ENCODE measurements at regions not wholly inside any gene's neighbourhood (a gene's known extent, or its start where the extent isn't known, plus 50 kb on each side); places are given as distances from the start of the nearest gene placed in this dataset.

- CTCF ChIA-PET: no interaction called here
Observed at GRCh38 chr6:148103436-148103835, 239.2 kb upstream of the SASH1 start.

GRCh38 chr6:148104131-148104530, 238.5 kb upstream of the SASH1 start:
- ChIA-PET POLR2A (no interaction called here), CTCF (no interaction called here)
- no peaks in the 10 kb centered on the region for H3K36me3 Mint-ChIP-seq
- H3K27me3 ChIP-seq (ENCODE audit: insufficient read depth, low read length, poor library complexity, severe bottlenecking): no peaks in the 10 kb centered on the region
- H3K4me1 ChIP-seq (ENCODE audit: insufficient read depth, low read length): no peaks in the 10 kb centered on the region
- peaks cover 0 to 3% of the 10 kb centered on the region in 2 donors for H3K27me3 Mint-ChIP-seq
- no peak overlapping the region for H3K4me3 Mint-ChIP-seq
- H3K27ac Mint-ChIP-seq: no peak overlapping the region
- no peak overlapping the region for H3K27ac ChIP-seq (ENCODE audit: low read depth, low read length)
- no peaks in the 10 kb centered on the region for H3K4me1 Mint-ChIP-seq
- no peaks in the 10 kb centered on the region for H3K36me3 ChIP-seq (ENCODE audit: insufficient read depth, low read length)
- no peaks in the 10 kb centered on the region for H3K9me3 ChIP-seq (ENCODE audit: low read length)
- H3K9me3 Mint-ChIP-seq: peaks cover 0 to 4% (median 0%) of the 10 kb centered on the region in 5 donors
- no peak overlapping the region for H3K4me3 ChIP-seq (ENCODE audit: low read length)
- DNase-seq: no peak

More at GRCh38 chr6:148103436-148103835, 239.2 kb upstream of the SASH1 start:
- Histone ChIP-seq H3K4me1 (ENCODE audit: insufficient read depth, low read length) (no peaks in the 10 kb centered on the region), H3K4me3 (ENCODE audit: low read length) (no peak overlapping the region), H3K27me3 (ENCODE audit: insufficient read depth, low read length, poor library complexity, severe bottlenecking) (no peaks in the 10 kb centered on the region), H3K36me3 (ENCODE audit: insufficient read depth, low read length) (no peaks in the 10 kb centered on the region), H3K9me3 (ENCODE audit: low read length) (no peaks in the 10 kb centered on the region), H3K27ac (ENCODE audit: low read depth, low read length) (no peak overlapping the region)
- no peak overlapping the region for H3K27ac Mint-ChIP-seq
- H3K36me3 Mint-ChIP-seq: no peaks in the 10 kb centered on the region
- H3K9me3 Mint-ChIP-seq: peaks cover 0 to 4% (median 0%) of the 10 kb centered on the region in 5 donors
- no peak for DNase-seq
- H3K4me3 Mint-ChIP-seq: no peak overlapping the region
- no peaks in the 10 kb centered on the region for H3K4me1 Mint-ChIP-seq
- POLR2A ChIA-PET: no interaction called here
- peaks cover 0 to 3% of the 10 kb centered on the region in 2 donors for H3K27me3 Mint-ChIP-seq

GRCh38 chr6:148105695-148106094, 236.9 kb upstream of the SASH1 start:
- POLR2A ChIA-PET: no interaction called here
- H3K4me3 ChIP-seq (ENCODE audit: low read length): no peak overlapping the region
- no peak overlapping the region for H3K27ac Mint-ChIP-seq
- CTCF ChIA-PET: no interaction called here
- no peaks in the 10 kb centered on the region for H3K36me3 Mint-ChIP-seq
- H3K9me3 ChIP-seq (ENCODE audit: low read length): no peaks in the 10 kb centered on the region
- DNase-seq: no peak
- no peaks in the 10 kb centered on the region for H3K4me1 ChIP-seq (ENCODE audit: insufficient read depth, low read length)
- no peak overlapping the region for H3K4me3 Mint-ChIP-seq
- no peak overlapping the region for H3K27ac ChIP-seq (ENCODE audit: low read depth, low read length)
- peaks cover 0 to 4% (median 0%) of the 10 kb centered on the region in 5 donors for H3K9me3 Mint-ChIP-seq
- no peaks in the 10 kb centered on the region for H3K4me1 Mint-ChIP-seq
- H3K27me3 Mint-ChIP-seq: peaks cover 0 to 8% of the 10 kb centered on the region in 2 donors
- no peaks in the 10 kb centered on the region for H3K36me3 ChIP-seq (ENCODE audit: insufficient read depth, low read length)
- H3K27me3 ChIP-seq (ENCODE audit: insufficient read depth, low read length, poor library complexity, severe bottlenecking): no peaks in the 10 kb centered on the region

- ChIA-PET POLR2A (no interaction called here), CTCF (no interaction called here)
- no peak for DNase-seq
- H3K27ac Mint-ChIP-seq: no peak overlapping the region
- Histone ChIP-seq H3K9me3 (ENCODE audit: low read length) (no peaks in the 10 kb centered on the region), H3K36me3 (ENCODE audit: insufficient read depth, low read length) (no peaks in the 10 kb centered on the region), H3K4me3 (ENCODE audit: low read length) (no peak overlapping the region), H3K27me3 (ENCODE audit: insufficient read depth, low read length, poor library complexity, severe bottlenecking) (no peaks in the 10 kb centered on the region), H3K4me1 (ENCODE audit: insufficient read depth, low read length) (no peaks in the 10 kb centered on the region), H3K27ac (ENCODE audit: low read depth, low read length) (no peak overlapping the region)
- H3K9me3 Mint-ChIP-seq: peaks cover 0 to 2% (median 0%) of the 10 kb centered on the region in 5 donors
- H3K36me3 Mint-ChIP-seq: no peaks in the 10 kb centered on the region
- H3K4me1 Mint-ChIP-seq: no peaks in the 10 kb centered on the region
- peaks cover 5 to 8% of the 10 kb centered on the region in 2 donors for H3K27me3 Mint-ChIP-seq
- H3K4me3 Mint-ChIP-seq: no peak overlapping the region
Observed at GRCh38 chr6:148107911-148108310, 234.7 kb upstream of the SASH1 start.

GRCh38 chr6:148109732-148110131, 232.9 kb upstream of the SASH1 start:
- no peak for DNase-seq
- Mint-ChIP-seq H3K4me1 (no peaks in the 10 kb centered on the region), H3K9me3 (peaks cover 0 to 2% (median 0%) of the 10 kb centered on the region in 5 donors), H3K4me3 (no peak overlapping the region), H3K27ac (no peak overlapping the region), H3K27me3 (peaks cover 5 to 11% of the 10 kb centered on the region in 2 donors), H3K36me3 (no peaks in the 10 kb centered on the region)
- ChIA-PET CTCF (no interaction called here), POLR2A (no interaction called here)
- Histone ChIP-seq H3K36me3 (ENCODE audit: insufficient read depth, low read length) (no peaks in the 10 kb centered on the region), H3K4me1 (ENCODE audit: insufficient read depth, low read length) (no peaks in the 10 kb centered on the region), H3K27ac (ENCODE audit: low read depth, low read length) (no peak overlapping the region), H3K4me3 (ENCODE audit: low read length) (no peak overlapping the region), H3K9me3 (ENCODE audit: low read length) (no peaks in the 10 kb centered on the region), H3K27me3 (ENCODE audit: insufficient read depth, low read length, poor library complexity, severe bottlenecking) (no peaks in the 10 kb centered on the region)

GRCh38 chr6:148110925-148111324, 231.7 kb upstream of the SASH1 start:
- peaks cover 0 to 2% (median 0%) of the 10 kb centered on the region in 5 donors for H3K9me3 Mint-ChIP-seq
- H3K4me3 Mint-ChIP-seq: no peak overlapping the region
- H3K27me3 ChIP-seq (ENCODE audit: insufficient read depth, low read length, poor library complexity, severe bottlenecking): no peaks in the 10 kb centered on the region
- no peaks in the 10 kb centered on the region for H3K36me3 ChIP-seq (ENCODE audit: insufficient read depth, low read length)
- H3K27ac Mint-ChIP-seq: no peak overlapping the region
- ChIA-PET POLR2A (no interaction called here), CTCF (no interaction called here)
- H3K4me3 ChIP-seq (ENCODE audit: low read length): no peak overlapping the region
- H3K36me3 Mint-ChIP-seq: no peaks in the 10 kb centered on the region
- H3K4me1 ChIP-seq (ENCODE audit: insufficient read depth, low read length): no peaks in the 10 kb centered on the region
- no peak for DNase-seq
- H3K27me3 Mint-ChIP-seq: peaks cover 5 to 11% of the 10 kb centered on the region in 2 donors
- no peaks in the 10 kb centered on the region for H3K9me3 ChIP-seq (ENCODE audit: low read length)
- no peak overlapping the region for H3K27ac ChIP-seq (ENCODE audit: low read depth, low read length)
- H3K4me1 Mint-ChIP-seq: no peaks in the 10 kb centered on the region

- no peak overlapping the region for H3K4me3 Mint-ChIP-seq
- POLR2A ChIA-PET: no interaction called here
- H3K9me3 ChIP-seq (ENCODE audit: low read length): no peaks in the 10 kb centered on the region
- H3K4me3 ChIP-seq (ENCODE audit: low read length): no peak overlapping the region
- H3K27me3 Mint-ChIP-seq: peaks cover 5 to 11% of the 10 kb centered on the region in 2 donors
- no peak for DNase-seq
- CTCF ChIA-PET: no interaction called here
- no peaks in the 10 kb centered on the region for H3K9me3 Mint-ChIP-seq
- H3K36me3 Mint-ChIP-seq: no peaks in the 10 kb centered on the region
- H3K36me3 ChIP-seq (ENCODE audit: insufficient read depth, low read length): no peaks in the 10 kb centered on the region
- H3K4me1 ChIP-seq (ENCODE audit: insufficient read depth, low read length): no peaks in the 10 kb centered on the region
- H3K27me3 ChIP-seq (ENCODE audit: insufficient read depth, low read length, poor library complexity, severe bottlenecking): no peaks in the 10 kb centered on the region
- H3K27ac Mint-ChIP-seq: no peak overlapping the region
- H3K27ac ChIP-seq (ENCODE audit: low read depth, low read length): no peak overlapping the region
- no peaks in the 10 kb centered on the region for H3K4me1 Mint-ChIP-seq
Observed at GRCh38 chr6:148112851-148113319, 229.8 kb upstream of the SASH1 start.

GRCh38 chr6:148116001-148116400, 226.6 kb upstream of the SASH1 start:
- Mint-ChIP-seq H3K4me1 (no peaks in the 10 kb centered on the region), H3K27ac (no peak overlapping the region), H3K36me3 (no peaks in the 10 kb centered on the region), H3K4me3 (no peak overlapping the region), H3K27me3 (peaks cover 2 to 11% of the 10 kb centered on the region in 2 donors), H3K9me3 (no peaks in the 10 kb centered on the region)
- Histone ChIP-seq H3K9me3 (ENCODE audit: low read length) (no peaks in the 10 kb centered on the region), H3K4me3 (ENCODE audit: low read length) (no peak overlapping the region), H3K36me3 (ENCODE audit: insufficient read depth, low read length) (no peaks in the 10 kb centered on the region), H3K4me1 (ENCODE audit: insufficient read depth, low read length) (no peaks in the 10 kb centered on the region), H3K27ac (ENCODE audit: low read depth, low read length) (no peak overlapping the region), H3K27me3 (ENCODE audit: insufficient read depth, low read length, poor library complexity, severe bottlenecking) (no peaks in the 10 kb centered on the region)
- CTCF ChIA-PET: no interaction called here
- DNase-seq: no peak
- POLR2A ChIA-PET: no interaction called here

- H3K27ac Mint-ChIP-seq: no peak overlapping the region
- POLR2A ChIA-PET: no interaction called here
Observed at GRCh38 chr6:148118244-148118643, 224.4 kb upstream of the SASH1 start.

More at GRCh38 chr6:148118244-148118643, 224.4 kb upstream of the SASH1 start:
- Histone ChIP-seq H3K4me1 (ENCODE audit: insufficient read depth, low read length) (no peaks in the 10 kb centered on the region), H3K4me3 (ENCODE audit: low read length) (no peak overlapping the region), H3K27ac (ENCODE audit: low read depth, low read length) (no peak overlapping the region), H3K9me3 (ENCODE audit: low read length) (no peaks in the 10 kb centered on the region), H3K36me3 (ENCODE audit: insufficient read depth, low read length) (no peaks in the 10 kb centered on the region), H3K27me3 (ENCODE audit: insufficient read depth, low read length, poor library complexity, severe bottlenecking) (no peaks in the 10 kb centered on the region)
- H3K4me1 Mint-ChIP-seq: no peaks in the 10 kb centered on the region
- H3K36me3 Mint-ChIP-seq: no peaks in the 10 kb centered on the region
- H3K4me3 Mint-ChIP-seq: no peak overlapping the region
- H3K27me3 Mint-ChIP-seq: peaks cover 2 to 6% of the 10 kb centered on the region in 2 donors
- no peak for DNase-seq
- H3K9me3 Mint-ChIP-seq: no peaks in the 10 kb centered on the region
- CTCF ChIA-PET: no interaction called here

Data from CD8-positive, alpha-beta memory T cell (primary cell).